ENCODE measurements at regions not wholly inside any gene's neighbourhood (a gene's known extent, or its start where the extent isn't known, plus 50 kb on each side); places are given as distances from the start of the nearest gene placed in this dataset.

DNA sequence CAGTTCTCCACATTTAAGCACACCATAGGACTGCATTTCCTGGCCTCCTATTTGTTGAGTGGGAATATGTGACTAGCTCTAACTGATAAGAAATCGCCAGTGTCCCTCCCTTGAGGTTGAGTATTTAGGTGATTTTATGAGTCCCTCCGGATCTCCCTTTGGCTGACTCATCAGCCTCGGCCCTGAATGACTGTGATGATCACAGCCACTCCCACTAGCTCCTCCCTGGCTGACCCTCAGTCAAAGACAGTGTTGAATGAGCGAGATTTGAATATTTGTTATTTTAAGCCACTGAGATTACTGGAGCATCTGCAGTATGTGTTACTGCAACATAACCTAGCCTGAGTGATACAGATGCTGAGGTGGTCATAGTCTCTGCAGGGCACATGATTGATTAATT, 515.3 kb downstream of the EPHB1 start:
- Mint-ChIP-seq H3K4me1 (ENCODE audit: unreplicated experiment) (peaks cover 3% of the 10 kb centered on the region), H3K36me3 (ENCODE audit: low read depth, unreplicated experiment) (no peaks in the 10 kb centered on the region), H3K4me3 (ENCODE audit: unreplicated experiment) (no peak overlapping the region), H3K27me3 (ENCODE audit: unreplicated experiment) (peaks cover 2% of the 10 kb centered on the region), H3K9me3 (ENCODE audit: unreplicated experiment) (no peaks in the 10 kb centered on the region), H3K27ac (ENCODE audit: unreplicated experiment) (no peak overlapping the region)
- TF ChIP-seq, protein P1, sequence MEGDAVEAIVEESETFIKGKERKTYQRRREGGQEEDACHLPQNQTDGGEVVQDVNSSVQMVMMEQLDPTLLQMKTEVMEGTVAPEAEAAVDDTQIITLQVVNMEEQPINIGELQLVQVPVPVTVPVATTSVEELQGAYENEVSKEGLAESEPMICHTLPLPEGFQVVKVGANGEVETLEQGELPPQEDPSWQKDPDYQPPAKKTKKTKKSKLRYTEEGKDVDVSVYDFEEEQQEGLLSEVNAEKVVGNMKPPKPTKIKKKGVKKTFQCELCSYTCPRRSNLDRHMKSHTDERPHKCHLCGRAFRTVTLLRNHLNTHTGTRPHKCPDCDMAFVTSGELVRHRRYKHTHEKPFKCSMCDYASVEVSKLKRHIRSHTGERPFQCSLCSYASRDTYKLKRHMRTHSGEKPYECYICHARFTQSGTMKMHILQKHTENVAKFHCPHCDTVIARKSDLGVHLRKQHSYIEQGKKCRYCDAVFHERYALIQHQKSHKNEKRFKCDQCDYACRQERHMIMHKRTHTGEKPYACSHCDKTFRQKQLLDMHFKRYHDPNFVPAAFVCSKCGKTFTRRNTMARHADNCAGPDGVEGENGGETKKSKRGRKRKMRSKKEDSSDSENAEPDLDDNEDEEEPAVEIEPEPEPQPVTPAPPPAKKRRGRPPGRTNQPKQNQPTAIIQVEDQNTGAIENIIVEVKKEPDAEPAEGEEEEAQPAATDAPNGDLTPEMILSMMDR (IDR thresholded peaks at IDR 0.05; ENCODE audit: unreplicated experiment), result no peak
- DNase-seq (ENCODE audit: low spot score), result no peak

DNA sequence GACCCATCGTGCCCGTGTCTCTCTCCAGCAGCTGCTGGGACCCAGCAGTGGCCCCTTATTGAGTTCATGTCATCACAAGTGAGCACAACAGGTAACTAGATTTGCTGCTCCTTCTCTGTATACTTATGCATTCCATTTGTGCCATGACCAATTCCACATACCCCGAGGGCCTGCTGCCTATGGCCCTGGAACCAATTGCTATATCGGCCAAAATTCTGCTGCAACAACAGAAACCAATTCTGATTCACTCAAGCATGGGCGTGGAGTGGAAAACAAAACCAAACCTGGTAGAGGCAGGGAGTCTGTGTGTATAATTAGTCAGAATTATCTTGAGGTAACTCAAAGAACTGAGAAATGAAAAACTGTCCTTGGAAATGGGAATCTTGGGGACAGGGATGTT, 516.6 kb downstream of the EPHB1 start:
- TF ChIP-seq, protein P1 (IDR thresholded peaks at IDR 0.05; ENCODE audit: unreplicated experiment), result no peak
- no peak overlapping the region for H3K4me3 Mint-ChIP-seq (ENCODE audit: unreplicated experiment)
- H3K27ac Mint-ChIP-seq (ENCODE audit: unreplicated experiment), result no peak overlapping the region
- no peaks in the 10 kb centered on the region for H3K27me3 Mint-ChIP-seq (ENCODE audit: unreplicated experiment)
- peaks cover 3% of the 10 kb centered on the region for H3K4me1 Mint-ChIP-seq (ENCODE audit: unreplicated experiment)
- H3K9me3 Mint-ChIP-seq (ENCODE audit: unreplicated experiment), result no peaks in the 10 kb centered on the region
- no peak for DNase-seq (ENCODE audit: low spot score)
- no peaks in the 10 kb centered on the region for H3K36me3 Mint-ChIP-seq (ENCODE audit: low read depth, unreplicated experiment)

- no peaks in the 10 kb centered on the region for H3K36me3 Mint-ChIP-seq (ENCODE audit: low read depth, unreplicated experiment)
- H3K27me3 Mint-ChIP-seq (ENCODE audit: unreplicated experiment), result no peaks in the 10 kb centered on the region
- no peaks in the 10 kb centered on the region for H3K4me1 Mint-ChIP-seq (ENCODE audit: unreplicated experiment)
- no peaks in the 10 kb centered on the region for H3K9me3 Mint-ChIP-seq (ENCODE audit: unreplicated experiment)
- no peak for DNase-seq (ENCODE audit: low spot score)
- TF ChIP-seq, protein P1 (IDR thresholded peaks at IDR 0.05; ENCODE audit: unreplicated experiment), result no peak
- H3K4me3 Mint-ChIP-seq (ENCODE audit: unreplicated experiment), result no peak overlapping the region
- no peak overlapping the region for H3K27ac Mint-ChIP-seq (ENCODE audit: unreplicated experiment)
Observed at GRCh38 chr3:135314237-135314636, 519.2 kb downstream of the EPHB1 start.

- no peaks in the 10 kb centered on the region for H3K36me3 Mint-ChIP-seq (ENCODE audit: low read depth, unreplicated experiment)
- no peaks in the 10 kb centered on the region for H3K9me3 Mint-ChIP-seq (ENCODE audit: unreplicated experiment)
- H3K27me3 Mint-ChIP-seq (ENCODE audit: unreplicated experiment), result peaks cover 1% of the 10 kb centered on the region
- TF ChIP-seq, protein P1 (IDR thresholded peaks at IDR 0.05; ENCODE audit: unreplicated experiment), result no peak
- no peak overlapping the region for H3K4me3 Mint-ChIP-seq (ENCODE audit: unreplicated experiment)
- peaks cover 5% of the 10 kb centered on the region for H3K4me1 Mint-ChIP-seq (ENCODE audit: unreplicated experiment)
- H3K27ac Mint-ChIP-seq (ENCODE audit: unreplicated experiment), result no peak overlapping the region
- DNase-seq (ENCODE audit: low spot score), result no peak
Observed at GRCh38 chr3:135324301-135324700, 529.2 kb downstream of the EPHB1 start.

- no peak overlapping the region for H3K27ac Mint-ChIP-seq (ENCODE audit: unreplicated experiment)
- no peak overlapping the region for H3K4me3 Mint-ChIP-seq (ENCODE audit: unreplicated experiment)
- peaks cover 5% of the 10 kb centered on the region for H3K4me1 Mint-ChIP-seq (ENCODE audit: unreplicated experiment)
Observed at GRCh38 chr3:135325096-135325495, 530.0 kb downstream of the EPHB1 start.

More at GRCh38 chr3:135325096-135325495, 530.0 kb downstream of the EPHB1 start:
- H3K9me3 Mint-ChIP-seq (ENCODE audit: unreplicated experiment), result no peaks in the 10 kb centered on the region
- H3K36me3 Mint-ChIP-seq (ENCODE audit: low read depth, unreplicated experiment), result no peaks in the 10 kb centered on the region
- DNase-seq (ENCODE audit: low spot score), result no peak
- H3K27me3 Mint-ChIP-seq (ENCODE audit: unreplicated experiment), result peaks cover 1% of the 10 kb centered on the region
- TF ChIP-seq, protein P1 (IDR thresholded peaks at IDR 0.05; ENCODE audit: unreplicated experiment), result no peak

Measured in endothelial cell (in vitro differentiated cells).